HepG2 (cell line): ENCODE measurements at regions not wholly inside any gene's neighbourhood (a gene's known extent, or its start where the extent isn't known, plus 50 kb on each side); places are given as distances from the start of the nearest gene placed in this dataset.

Source experiments
- ATAC-seq: fragments of 200-7000 bp; cut with Tn5 transposase; 3 replicates; pipeline ENCODE4 v1.9.1; 2020; ENCODE audit warnings: mild to moderate bottlenecking, moderate library complexity
- BruUV-seq: library from RNA; stranded (reverse); fragments of 400-500 nt; replicated peaks from 2 replicates; lab custom pipeline; 2021; lab: Mats Ljungman, UMichigan
- CTCF ChIA-PET: fragments of 300-600 bp; formaldehyde crosslinking; extraction: SDS; loops from one replicate; lab custom pipeline; 2021; ENCODE audit warnings: low total read pairs, inconsistent platforms, low intra/inter-chr PET ratio; lab: Yijun Ruan, JAX
- POLR2A ChIA-PET: fragments of 350-600 bp; sonication (Branson Sonifier 250); formaldehyde crosslinking; loops from one replicate; lab custom pipeline; 2020; ENCODE audit warnings: antibody characterized with exemption, inconsistent platforms; lab: Yijun Ruan, JAX
- DNase-seq: peaks from one replicate; pipeline ENCODE4 v3.0.0-alpha.2; 2015; ENCODE audit warnings: low spot score
- FAIRE-seq: peaks from 3 replicates; lab custom pipeline; 2011; peaks lifted over from hg19 to GRCh38; lab: Jason Lieb, UNC
- H2AFZ ChIP-seq: one replicate; pipeline ENCODE4 v1.6.1; 2011; ENCODE audit warnings: low read length, inconsistent platforms
- H3K27ac ChIP-seq: fragments of 300-600 bp; 3 replicates; pipeline ENCODE4 v1.8.0; 2011; ENCODE audit warnings: mixed run types, mild to moderate bottlenecking, mixed read lengths, low read length, inconsistent platforms; ENCODE audit not compliant: insufficient read depth; ENCODE audit errors: extremely low read length
- H3K27me3 ChIP-seq, 2 experiments: fragments of 200-600 bp in 1 of 2; 2 replicates in 1 of 2; 3 replicates in 1 of 2; pipeline versions ENCODE4 v1.6.0 to v1.8.0; 2011; ENCODE audit warnings: low read length in 2 of 2, mild to moderate bottlenecking in 2 of 2, moderate library complexity in 2 of 2, inconsistent platforms in 1 of 2; ENCODE audit not compliant: insufficient read depth in 2 of 2, control insufficient read depth in 1 of 2
- H3K36me3 ChIP-seq, 2 experiments: fragments of 200-600 bp in 1 of 2; replicated peaks in 1 of 2; 2 replicates in 1 of 2; 3 replicates in 1 of 2; pipeline versions ENCODE4 v1.5.1 to v1.8.0; 2011; ENCODE audit warnings: low read length in 2 of 2, inconsistent platforms in 1 of 2; ENCODE audit not compliant: insufficient read depth in 2 of 2, control insufficient read depth in 1 of 2
- H3K4me1 ChIP-seq: 2 replicates; pipeline ENCODE4 v1.5.1; 2012; ENCODE audit warnings: low read length, inconsistent platforms; ENCODE audit not compliant: insufficient read depth
- H3K4me2 ChIP-seq: 2 replicates; pipeline ENCODE4 v1.6.0; 2011; ENCODE audit warnings: low read depth, low read length, inconsistent platforms
- H3K4me3 ChIP-seq, 3 experiments: fragments of 200-600 bp in 1 of 3; sonication (generic), shearing (Covaris generic) in 1 of 3; replicated peaks in 1 of 3; 2 replicates each; pipeline ENCODE4 v1.5.1; 2011 to 2016; ENCODE audit warnings: low read length in 3 of 3, inconsistent platforms in 2 of 3, low read depth in 2 of 3, mild to moderate bottlenecking in 2 of 3, control low read depth in 1 of 3, mixed read lengths in 1 of 3; ENCODE audit not compliant: insufficient read depth in 1 of 3
- H3K79me2 ChIP-seq: one replicate; pipeline ENCODE4 v1.6.1; 2011; ENCODE audit warnings: low read length, inconsistent platforms; ENCODE audit not compliant: insufficient read depth
- H3K9ac ChIP-seq: 2 replicates; pipeline ENCODE4 v1.6.0; 2011; ENCODE audit warnings: mild to moderate bottlenecking, low read depth, low read length, inconsistent platforms; ENCODE audit not compliant: insufficient read depth
- H3K9me3 ChIP-seq: 2 replicates; pipeline ENCODE4 v1.5.1; 2012; ENCODE audit warnings: mild to moderate bottlenecking, low read length
- H4K20me1 ChIP-seq: 2 replicates; pipeline ENCODE4 v1.6.0; 2011; ENCODE audit warnings: inconsistent platforms, mild to moderate bottlenecking, low read length, moderate library complexity; ENCODE audit not compliant: insufficient read depth
- CENPX ChIP-seq: sonication (generic); formaldehyde crosslinking; IDR thresholded peaks from 2 replicates; pipeline ENCODE4 v1.9.0; 2021; ENCODE audit warnings: mild to moderate bottlenecking, missing genetic modification reagents, moderate library complexity
- HNRNPUL1 ChIP-seq: fragments of 200-400 bp; formaldehyde crosslinking; IDR thresholded peaks from 2 replicates; pipeline ENCODE4 v1.6.1; 2017; ENCODE audit warnings: low read depth, mild to moderate bottlenecking, low read length, moderate library complexity
- JUND ChIP-seq: sonication (generic); formaldehyde crosslinking; IDR thresholded peaks from 2 replicates; pipeline ENCODE4 v1.8.0; 2022; ENCODE audit warnings: mild to moderate bottlenecking, missing genetic modification reagents
- PHF20 ChIP-seq: sonication (generic); formaldehyde crosslinking; IDR thresholded peaks from 2 replicates; pipeline ENCODE4 v1.5.0; 2020; ENCODE audit warnings: mild to moderate bottlenecking, missing genetic modification reagents
- ZNF747 ChIP-seq: sonication (generic); formaldehyde crosslinking; IDR thresholded peaks from 2 replicates; pipeline ENCODE4 v1.8.1; 2023; ENCODE audit warnings: missing genetic modification reagents, mild to moderate bottlenecking, borderline replicate concordance
- WGBS: methylation state at CpG from one replicate; pipeline ENCODE4 v1.1.6; 2017; ENCODE audit warnings: low lambda C conversion rate; 5-methylcytosine and 5-hydroxymethylcytosine counted together
- in situ Hi-C: cut with HindIII; loops from 2 replicates; pipeline ENCODE4 v1.10.0; 2017; ENCODE audit warnings: low pct_unique_long_range_greater_than_20kb; ENCODE audit not compliant: extremely low pct_ligation_motif_present
- intact Hi-C: fragments of 100-400 bp; cut with micrococcal nuclease; formaldehyde crosslinking; loops from one replicate; pipeline ENCODE4 v1.10.0; 2022; ENCODE audit not compliant: unreplicated experiment
- TF ChIP-seq, protein P1 (sequence below): conservative IDR thresholded peaks from 2 replicates; pipeline ENCODE4 v1.6.1; 2018; ENCODE audit warnings: missing genetic modification reagents
- TF ChIP-seq, protein P2 (sequence below): sonication (generic); formaldehyde crosslinking; IDR thresholded peaks from 2 replicates; pipeline ENCODE4 v1.4.0; 2020; ENCODE audit warnings: missing genetic modification reagents
- TF ChIP-seq, protein P3 (sequence below): sonication (generic); formaldehyde crosslinking; conservative IDR thresholded peaks from 2 replicates; pipeline ENCODE4 v1.4.0; 2020; ENCODE audit warnings: missing genetic modification reagents
- TF ChIP-seq, protein P4 (sequence below): sonication (generic); formaldehyde crosslinking; conservative IDR thresholded peaks from 2 replicates; pipeline ENCODE4 v1.8.0; 2022; ENCODE audit warnings: low read depth, missing genetic modification reagents

DNA sequence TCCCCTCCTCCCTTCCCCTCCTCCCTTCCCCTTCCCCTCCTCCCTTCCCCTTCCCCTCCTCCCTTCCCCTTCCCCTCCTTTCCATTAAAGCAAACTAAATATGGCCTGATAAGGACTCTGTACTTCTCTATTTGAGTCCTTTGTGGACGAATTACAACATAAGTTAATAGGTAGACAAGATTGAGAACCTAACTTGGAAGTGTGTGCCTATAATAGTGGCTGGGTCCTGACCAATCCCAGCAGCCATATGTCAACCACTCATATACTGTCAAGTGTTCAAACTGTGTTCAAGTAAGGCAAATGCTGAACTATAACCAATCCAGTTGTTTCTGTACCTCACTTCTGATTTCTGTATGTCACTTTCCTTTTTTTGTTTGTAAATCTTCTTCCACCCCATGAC, 97.1 kb upstream of the RBMS1 start (continued):
- TF ChIP-seq, protein P1, sequence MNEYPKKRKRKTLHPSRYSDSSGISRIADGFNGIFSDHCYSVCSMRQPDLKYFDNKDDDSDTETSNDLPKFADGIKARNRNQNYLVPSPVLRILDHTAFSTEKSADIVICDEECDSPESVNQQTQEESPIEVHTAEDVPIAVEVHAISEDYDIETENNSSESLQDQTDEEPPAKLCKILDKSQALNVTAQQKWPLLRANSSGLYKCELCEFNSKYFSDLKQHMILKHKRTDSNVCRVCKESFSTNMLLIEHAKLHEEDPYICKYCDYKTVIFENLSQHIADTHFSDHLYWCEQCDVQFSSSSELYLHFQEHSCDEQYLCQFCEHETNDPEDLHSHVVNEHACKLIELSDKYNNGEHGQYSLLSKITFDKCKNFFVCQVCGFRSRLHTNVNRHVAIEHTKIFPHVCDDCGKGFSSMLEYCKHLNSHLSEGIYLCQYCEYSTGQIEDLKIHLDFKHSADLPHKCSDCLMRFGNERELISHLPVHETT = no peak

DNA sequence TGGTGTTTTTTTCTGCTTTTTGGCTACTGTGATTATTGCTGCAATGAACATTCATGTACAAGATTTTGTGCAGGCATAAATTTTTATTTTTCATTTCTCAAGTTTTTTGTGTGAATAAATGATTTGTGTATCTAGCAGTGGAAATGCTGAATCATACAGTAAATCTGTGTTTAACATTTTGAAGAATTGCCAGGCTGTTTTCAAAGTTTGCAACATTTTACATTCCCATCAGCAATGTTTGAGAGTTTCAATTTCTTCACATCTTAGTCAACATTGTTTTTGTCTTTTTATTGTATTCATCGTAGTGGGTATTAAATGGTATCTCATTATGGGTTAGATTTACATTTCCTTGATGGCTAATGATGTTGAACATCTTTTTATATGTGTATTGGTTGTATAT, 98.8 kb upstream of the RBMS1 start:
- POLR2A ChIA-PET = no interaction called here
- H3K9me3 ChIP-seq = no peaks in the 10 kb centered on the region
- DNase-seq (no peak), FAIRE-seq (no peak)
- no peaks in the 10 kb centered on the region for H4K20me1 ChIP-seq
- no peaks in the 10 kb centered on the region for H3K79me2 ChIP-seq
- H3K36me3 ChIP-seq = no peaks in the 10 kb centered on the region
- in situ Hi-C loops = no loop called here
- no peak overlapping the region for H3K4me2 ChIP-seq
- H3K27ac ChIP-seq = no peak overlapping the region
- no peak overlapping the region for H3K4me3 ChIP-seq
- 7% methylated on average over 1 of the region's 1 CpG for WGBS
- intact Hi-C loops = loop anchor here (5.0 kb wide), 1 partner anchor 185 kb away; no protein-coding TSS in a partner anchor
- no TSS peak for BruUV-seq
- H2AFZ ChIP-seq = no peak overlapping the region
- no peak for TF ChIP-seq HNRNPUL1
- no peak for TF ChIP-seq PHF20 (CRISPR knock-in tag)
- TF ChIP-seq, protein P2, sequence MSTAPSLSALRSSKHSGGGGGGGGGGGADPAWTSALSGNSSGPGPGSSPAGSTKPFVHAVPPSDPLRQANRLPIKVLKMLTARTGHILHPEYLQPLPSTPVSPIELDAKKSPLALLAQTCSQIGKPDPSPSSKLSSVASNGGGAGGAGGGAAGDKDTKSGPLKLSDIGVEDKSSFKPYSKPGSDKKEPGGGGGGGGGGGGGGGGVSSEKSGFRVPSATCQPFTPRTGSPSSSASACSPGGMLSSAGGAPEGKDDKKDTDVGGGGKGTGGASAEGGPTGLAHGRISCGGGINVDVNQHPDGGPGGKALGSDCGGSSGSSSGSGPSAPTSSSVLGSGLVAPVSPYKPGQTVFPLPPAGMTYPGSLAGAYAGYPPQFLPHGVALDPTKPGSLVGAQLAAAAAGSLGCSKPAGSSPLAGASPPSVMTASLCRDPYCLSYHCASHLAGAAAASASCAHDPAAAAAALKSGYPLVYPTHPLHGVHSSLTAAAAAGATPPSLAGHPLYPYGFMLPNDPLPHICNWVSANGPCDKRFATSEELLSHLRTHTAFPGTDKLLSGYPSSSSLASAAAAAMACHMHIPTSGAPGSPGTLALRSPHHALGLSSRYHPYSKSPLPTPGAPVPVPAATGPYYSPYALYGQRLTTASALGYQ = no peak
- no peak for TF ChIP-seq ZNF747 (CRISPR knock-in tag)
- TF ChIP-seq, protein P3, sequence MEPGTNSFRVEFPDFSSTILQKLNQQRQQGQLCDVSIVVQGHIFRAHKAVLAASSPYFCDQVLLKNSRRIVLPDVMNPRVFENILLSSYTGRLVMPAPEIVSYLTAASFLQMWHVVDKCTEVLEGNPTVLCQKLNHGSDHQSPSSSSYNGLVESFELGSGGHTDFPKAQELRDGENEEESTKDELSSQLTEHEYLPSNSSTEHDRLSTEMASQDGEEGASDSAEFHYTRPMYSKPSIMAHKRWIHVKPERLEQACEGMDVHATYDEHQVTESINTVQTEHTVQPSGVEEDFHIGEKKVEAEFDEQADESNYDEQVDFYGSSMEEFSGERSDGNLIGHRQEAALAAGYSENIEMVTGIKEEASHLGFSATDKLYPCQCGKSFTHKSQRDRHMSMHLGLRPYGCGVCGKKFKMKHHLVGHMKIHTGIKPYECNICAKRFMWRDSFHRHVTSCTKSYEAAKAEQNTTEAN (CRISPR knock-in tag) = no peak
- TF ChIP-seq, protein P4, sequence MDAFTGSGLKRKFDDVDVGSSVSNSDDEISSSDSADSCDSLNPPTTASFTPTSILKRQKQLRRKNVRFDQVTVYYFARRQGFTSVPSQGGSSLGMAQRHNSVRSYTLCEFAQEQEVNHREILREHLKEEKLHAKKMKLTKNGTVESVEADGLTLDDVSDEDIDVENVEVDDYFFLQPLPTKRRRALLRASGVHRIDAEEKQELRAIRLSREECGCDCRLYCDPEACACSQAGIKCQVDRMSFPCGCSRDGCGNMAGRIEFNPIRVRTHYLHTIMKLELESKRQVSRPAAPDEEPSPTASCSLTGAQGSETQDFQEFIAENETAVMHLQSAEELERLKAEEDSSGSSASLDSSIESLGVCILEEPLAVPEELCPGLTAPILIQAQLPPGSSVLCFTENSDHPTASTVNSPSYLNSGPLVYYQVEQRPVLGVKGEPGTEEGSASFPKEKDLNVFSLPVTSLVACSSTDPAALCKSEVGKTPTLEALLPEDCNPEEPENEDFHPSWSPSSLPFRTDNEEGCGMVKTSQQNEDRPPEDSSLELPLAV (CRISPR knock-in tag) = no peak
- TF ChIP-seq CENPX (CRISPR knock-in tag) = no peak
- TF ChIP-seq JUND = no peak
- TF ChIP-seq, all 625 proteins: peak for 0
- no peaks in the 10 kb centered on the region for H3K27me3 ChIP-seq
- ATAC-seq = no peak
- no peak overlapping the region for H3K9ac ChIP-seq
- H3K4me1 ChIP-seq = no peaks in the 10 kb centered on the region; the same call in 1 of the 2 replicates
- CTCF ChIA-PET = no interaction called here
